ENCODE measurements at regions not wholly inside any gene's neighbourhood (a gene's known extent, or its start where the extent isn't known, plus 50 kb on each side); places are given as distances from the start of the nearest gene placed in this dataset.
"Not testable (repeated sequence)": the region's sequence is repeated elsewhere in the genome, so short reads cannot be mapped to it uniquely, and the experiment has no call there.

DNA sequence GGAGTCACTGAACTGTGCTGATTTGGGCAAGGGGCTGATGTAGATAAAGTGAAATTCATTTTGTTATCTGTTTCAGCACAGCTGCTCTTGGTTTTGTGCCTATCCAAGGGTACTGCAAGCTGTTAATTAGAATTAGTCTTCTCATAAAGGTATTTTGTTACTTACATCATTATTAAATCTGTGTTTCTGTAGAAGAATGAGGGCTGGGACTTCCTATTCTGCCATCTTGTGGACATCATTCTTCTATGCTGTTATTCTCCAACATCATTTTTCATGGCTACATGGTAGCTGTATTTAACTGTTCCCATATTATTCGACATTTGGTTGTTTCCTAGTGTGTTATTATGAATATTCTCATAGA, 76.2 kb upstream of the CCDC71L start:
- H3K4me1 Mint-ChIP-seq (ENCODE audit: unreplicated experiment): peaks cover 27% of the 10 kb centered on the region
- TF ChIP-seq, protein P1, sequence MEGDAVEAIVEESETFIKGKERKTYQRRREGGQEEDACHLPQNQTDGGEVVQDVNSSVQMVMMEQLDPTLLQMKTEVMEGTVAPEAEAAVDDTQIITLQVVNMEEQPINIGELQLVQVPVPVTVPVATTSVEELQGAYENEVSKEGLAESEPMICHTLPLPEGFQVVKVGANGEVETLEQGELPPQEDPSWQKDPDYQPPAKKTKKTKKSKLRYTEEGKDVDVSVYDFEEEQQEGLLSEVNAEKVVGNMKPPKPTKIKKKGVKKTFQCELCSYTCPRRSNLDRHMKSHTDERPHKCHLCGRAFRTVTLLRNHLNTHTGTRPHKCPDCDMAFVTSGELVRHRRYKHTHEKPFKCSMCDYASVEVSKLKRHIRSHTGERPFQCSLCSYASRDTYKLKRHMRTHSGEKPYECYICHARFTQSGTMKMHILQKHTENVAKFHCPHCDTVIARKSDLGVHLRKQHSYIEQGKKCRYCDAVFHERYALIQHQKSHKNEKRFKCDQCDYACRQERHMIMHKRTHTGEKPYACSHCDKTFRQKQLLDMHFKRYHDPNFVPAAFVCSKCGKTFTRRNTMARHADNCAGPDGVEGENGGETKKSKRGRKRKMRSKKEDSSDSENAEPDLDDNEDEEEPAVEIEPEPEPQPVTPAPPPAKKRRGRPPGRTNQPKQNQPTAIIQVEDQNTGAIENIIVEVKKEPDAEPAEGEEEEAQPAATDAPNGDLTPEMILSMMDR (IDR thresholded peaks at IDR 0.05): peak; percentile 63
- H3K36me3 Mint-ChIP-seq (ENCODE audit: unreplicated experiment): no peaks in the 10 kb centered on the region
- no peak overlapping the region for H3K4me3 Mint-ChIP-seq (ENCODE audit: unreplicated experiment)
- H3K9me3 Mint-ChIP-seq (ENCODE audit: unreplicated experiment): no peaks in the 10 kb centered on the region
- no peak for DNase-seq (ENCODE audit: extremely low spot score, unreplicated experiment)
- H3K27ac Mint-ChIP-seq (ENCODE audit: unreplicated experiment): peak overlapping the region; percentile 85
- H3K27me3 Mint-ChIP-seq (ENCODE audit: unreplicated experiment): no peaks in the 10 kb centered on the region

DNA sequence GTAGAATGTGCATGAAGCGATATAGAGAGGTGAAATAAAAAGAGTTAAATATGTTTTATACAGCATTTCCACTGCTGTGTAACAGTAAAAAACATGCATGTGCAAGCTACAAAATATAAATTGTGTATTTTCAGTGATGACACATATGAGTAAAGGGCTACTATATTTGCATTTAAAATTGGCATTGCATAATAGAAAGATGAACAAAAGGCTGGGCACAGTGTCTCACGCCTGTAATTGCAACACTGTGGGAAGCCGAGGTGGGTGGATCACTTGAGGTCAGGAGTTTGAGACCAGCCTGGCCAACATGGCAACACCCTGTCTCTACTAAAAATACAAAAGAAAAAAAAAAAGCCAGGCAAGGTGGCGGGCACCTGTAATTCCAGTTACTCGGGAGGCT, 79.8 kb upstream of the CCDC71L start:
- TF ChIP-seq, protein P1 (IDR thresholded peaks at IDR 0.05): no peak
- Mint-ChIP-seq H3K36me3 (ENCODE audit: unreplicated experiment) (no peaks in the 10 kb centered on the region), H3K27me3 (ENCODE audit: unreplicated experiment) (no peaks in the 10 kb centered on the region), H3K27ac (ENCODE audit: unreplicated experiment) (no peak overlapping the region), H3K9me3 (ENCODE audit: unreplicated experiment) (no peaks in the 10 kb centered on the region), H3K4me3 (ENCODE audit: unreplicated experiment) (no peak overlapping the region), H3K4me1 (ENCODE audit: unreplicated experiment) (peaks cover 13% of the 10 kb centered on the region)
- no peak for DNase-seq (ENCODE audit: extremely low spot score, unreplicated experiment)

DNA sequence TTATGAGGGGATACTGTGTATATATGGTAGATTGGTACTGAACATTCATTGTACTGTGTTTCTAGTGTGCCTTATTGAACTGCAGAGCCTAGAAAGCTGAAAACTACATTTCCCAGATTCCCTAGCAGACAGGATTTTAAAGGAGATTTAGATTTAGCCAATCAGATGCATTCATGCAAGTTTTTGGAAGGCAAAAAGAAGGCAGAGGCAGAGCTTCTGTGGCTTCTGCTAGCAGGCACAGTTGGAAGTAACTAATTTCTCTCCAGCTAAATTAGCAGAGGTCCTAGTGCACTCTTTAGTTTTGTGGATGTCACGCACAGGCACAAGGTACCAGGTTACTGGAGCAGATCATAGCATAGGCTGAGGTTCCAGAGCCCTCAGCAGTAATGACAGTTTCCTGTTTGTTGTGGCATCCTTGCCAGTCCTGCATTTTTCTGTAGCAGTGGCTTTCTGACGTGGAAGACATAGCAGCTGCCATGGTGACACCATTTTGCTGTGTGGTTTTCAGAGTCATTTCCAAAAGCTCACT, 83.7 kb upstream of the CCDC71L start:
- no peaks in the 10 kb centered on the region for H3K4me1 Mint-ChIP-seq (ENCODE audit: unreplicated experiment)
- no peak overlapping the region for H3K27ac Mint-ChIP-seq (ENCODE audit: unreplicated experiment)
- no peaks in the 10 kb centered on the region for H3K9me3 Mint-ChIP-seq (ENCODE audit: unreplicated experiment)
- no peak for DNase-seq (ENCODE audit: extremely low spot score, unreplicated experiment)
- TF ChIP-seq, protein P1 (IDR thresholded peaks at IDR 0.05): no peak
- H3K36me3 Mint-ChIP-seq (ENCODE audit: unreplicated experiment): no peaks in the 10 kb centered on the region
- H3K4me3 Mint-ChIP-seq (ENCODE audit: unreplicated experiment): no peak overlapping the region
- H3K27me3 Mint-ChIP-seq (ENCODE audit: unreplicated experiment): no peaks in the 10 kb centered on the region

DNA sequence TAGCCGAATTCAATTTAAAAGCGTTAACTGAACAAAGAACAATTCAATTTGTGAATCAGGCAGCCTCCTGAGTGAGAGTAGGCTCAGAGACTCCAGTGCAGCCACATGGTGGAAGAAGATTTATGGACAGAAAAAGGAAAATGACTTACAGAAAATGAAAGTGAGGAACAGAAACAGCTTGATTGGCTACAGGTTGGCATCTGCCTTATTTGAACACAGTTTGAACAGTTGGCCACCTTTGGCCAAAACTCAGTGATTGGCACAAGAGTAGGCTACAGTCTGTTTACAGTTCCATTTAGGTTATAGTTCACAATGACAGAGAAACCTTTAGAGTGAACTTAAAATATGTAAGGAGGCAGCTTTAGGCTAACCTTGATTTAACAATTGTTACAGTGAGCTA, 86.3 kb upstream of the CCDC71L start:
- not testable (repeated sequence) for H3K4me1 Mint-ChIP-seq (ENCODE audit: unreplicated experiment); H3K27me3 Mint-ChIP-seq (ENCODE audit: unreplicated experiment); H3K36me3 Mint-ChIP-seq (ENCODE audit: unreplicated experiment); H3K4me3 Mint-ChIP-seq (ENCODE audit: unreplicated experiment); DNase-seq (ENCODE audit: extremely low spot score, unreplicated experiment); H3K27ac Mint-ChIP-seq (ENCODE audit: unreplicated experiment); H3K9me3 Mint-ChIP-seq (ENCODE audit: unreplicated experiment)

DNA sequence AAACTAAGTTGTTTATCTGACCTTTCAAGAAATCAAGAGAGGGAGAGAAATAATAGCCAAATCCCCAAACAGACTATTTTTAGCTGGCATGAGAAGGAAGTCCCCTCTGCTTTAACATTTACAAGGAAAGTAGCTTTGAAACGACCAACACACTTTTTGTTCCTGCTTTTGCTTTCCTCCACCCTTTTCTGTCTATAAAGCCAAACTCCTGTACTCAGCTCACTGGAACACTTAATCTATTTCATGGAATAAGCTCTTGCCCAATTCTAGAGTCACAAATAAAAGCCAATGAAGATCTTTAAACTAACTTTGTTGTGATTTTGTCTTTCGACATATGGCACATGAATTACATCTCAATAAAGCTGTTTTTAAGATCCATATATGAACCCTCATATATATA, 86.8 kb upstream of the CCDC71L start:
- H3K4me3 Mint-ChIP-seq (ENCODE audit: unreplicated experiment): no peak overlapping the region
- no peaks in the 10 kb centered on the region for H3K27me3 Mint-ChIP-seq (ENCODE audit: unreplicated experiment)

More for the DNA sequence above, 86.8 kb upstream of the CCDC71L start:
- H3K4me1 Mint-ChIP-seq (ENCODE audit: unreplicated experiment): no peaks in the 10 kb centered on the region
- no peak for DNase-seq (ENCODE audit: extremely low spot score, unreplicated experiment)
- H3K27ac Mint-ChIP-seq (ENCODE audit: unreplicated experiment): no peak overlapping the region
- TF ChIP-seq, protein P1 (IDR thresholded peaks at IDR 0.05): no peak
- H3K36me3 Mint-ChIP-seq (ENCODE audit: unreplicated experiment): no peaks in the 10 kb centered on the region
- H3K9me3 Mint-ChIP-seq (ENCODE audit: unreplicated experiment): no peaks in the 10 kb centered on the region

Measured in osteocyte (in vitro differentiated cells).